ENCODE measurements at regions not wholly inside any gene's neighbourhood (a gene's known extent, or its start where the extent isn't known, plus 50 kb on each side); places are given as distances from the start of the nearest gene placed in this dataset.

GRCh38 chr14:65187421-65188049 is 85.2 kb upstream of the MAX start:
- Mint-ChIP-seq H3K27ac (peak overlapping the region in 1 of 3 donors; percentile 50), H3K27me3 (peaks cover 5% of the 10 kb centered on the region), H3K36me3 (no peaks in the 10 kb centered on the region), H3K4me1 (peaks cover 0 to 2% (median 0%) of the 10 kb centered on the region in 4 donors), H3K9me3 (peaks cover 2 to 7% (median 6%) of the 10 kb centered on the region in 7 donors), H3K4me3 (peak overlapping the region in 1 of 4 donors; percentile 72)
- H3K27me3 ChIP-seq (ENCODE audit: control insufficient read depth, insufficient read depth, low read length): no peaks in the 10 kb centered on the region
- H3K9me3 ChIP-seq (ENCODE audit: control insufficient read depth in 2 of 2, low read length in 2 of 2): peaks cover 0 to 2% of the 10 kb centered on the region in 2 experiments
- no peak overlapping the region for H3K27ac ChIP-seq (ENCODE audit: insufficient read depth, low read length, poor library complexity, severe bottlenecking)
- DNase-seq (no peak), ATAC-seq (ENCODE audit: low read depth in 2 of 2) (no peak)
- no peak overlapping the region for H3K4me3 ChIP-seq (ENCODE audit: low read depth, low read length)
- no peaks in the 10 kb centered on the region for H3K4me1 ChIP-seq (ENCODE audit: control insufficient read depth, insufficient read depth, low read length, poor library complexity, severe bottlenecking)
- H3K36me3 ChIP-seq (ENCODE audit: control insufficient read depth, insufficient read depth, low read length): no peaks in the 10 kb centered on the region

GRCh38 chr14:65190312-65190711 is 88.0 kb upstream of the MAX start:
- H3K36me3 ChIP-seq (ENCODE audit: control insufficient read depth, insufficient read depth, low read length): no peaks in the 10 kb centered on the region
- H3K4me1 Mint-ChIP-seq: peaks cover 0 to 5% (median 0%) of the 10 kb centered on the region in 4 donors
- peaks cover 5% of the 10 kb centered on the region for H3K27me3 Mint-ChIP-seq
- H3K4me1 ChIP-seq (ENCODE audit: control insufficient read depth, insufficient read depth, low read length, poor library complexity, severe bottlenecking): no peaks in the 10 kb centered on the region
- no peaks in the 10 kb centered on the region for H3K36me3 Mint-ChIP-seq
- ATAC-seq (ENCODE audit: low read depth in 2 of 2): no peak
- H3K4me3 Mint-ChIP-seq: no peak overlapping the region
- H3K9me3 ChIP-seq (ENCODE audit: control insufficient read depth in 2 of 2, low read length in 2 of 2): no peaks in the 10 kb centered on the region
- peaks cover 0 to 3% (median 0%) of the 10 kb centered on the region in 7 donors for H3K9me3 Mint-ChIP-seq
- H3K4me3 ChIP-seq (ENCODE audit: low read depth, low read length): no peak overlapping the region
- no peak overlapping the region for H3K27ac Mint-ChIP-seq
- no peak for DNase-seq
- H3K27me3 ChIP-seq (ENCODE audit: control insufficient read depth, insufficient read depth, low read length): no peaks in the 10 kb centered on the region
- H3K27ac ChIP-seq (ENCODE audit: insufficient read depth, low read length, poor library complexity, severe bottlenecking): no peak overlapping the region

GRCh38 chr14:65191716-65192115 is 89.4 kb upstream of the MAX start:
- ATAC-seq (ENCODE audit: low read depth in 2 of 2) (no peak), DNase-seq (no peak)
- no peak overlapping the region for H3K27ac Mint-ChIP-seq
- Histone ChIP-seq H3K4me1 (ENCODE audit: control insufficient read depth, insufficient read depth, low read length, poor library complexity, severe bottlenecking) (no peaks in the 10 kb centered on the region), H3K4me3 (ENCODE audit: low read depth, low read length) (no peak overlapping the region), H3K27ac (ENCODE audit: insufficient read depth, low read length, poor library complexity, severe bottlenecking) (no peak overlapping the region), H3K27me3 (ENCODE audit: control insufficient read depth, insufficient read depth, low read length) (no peaks in the 10 kb centered on the region), H3K36me3 (ENCODE audit: control insufficient read depth, insufficient read depth, low read length) (no peaks in the 10 kb centered on the region), H3K9me3 (ENCODE audit: control insufficient read depth in 2 of 2, low read length in 2 of 2) (no peaks in the 10 kb centered on the region)
- H3K4me3 Mint-ChIP-seq: no peak overlapping the region
- H3K36me3 Mint-ChIP-seq: no peaks in the 10 kb centered on the region
- H3K4me1 Mint-ChIP-seq: peaks cover 0 to 6% (median 0%) of the 10 kb centered on the region in 4 donors
- H3K9me3 Mint-ChIP-seq: peaks cover 0 to 3% (median 0%) of the 10 kb centered on the region in 7 donors
- H3K27me3 Mint-ChIP-seq: peaks cover 2% of the 10 kb centered on the region

DNA sequence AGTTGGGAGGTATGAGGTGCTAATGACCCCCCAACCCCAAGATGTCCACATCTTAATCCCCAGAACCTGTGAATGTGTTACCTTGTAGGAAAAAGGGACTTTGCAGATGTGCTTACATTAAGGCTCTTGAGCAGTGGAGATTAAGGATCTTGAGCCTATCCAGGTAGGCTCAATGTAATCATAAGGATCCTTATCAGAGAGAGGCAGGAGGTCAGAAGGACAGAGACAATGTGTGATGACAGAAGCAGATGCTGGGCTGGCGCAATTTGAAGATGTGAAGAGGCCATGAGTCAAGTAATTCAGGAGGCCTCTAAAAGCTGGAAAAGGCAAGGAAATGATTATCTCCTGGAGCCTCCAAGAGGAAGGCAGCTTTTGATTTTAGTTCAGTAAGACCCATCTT is 90.4 kb upstream of the MAX start:
- H3K9me3 ChIP-seq (ENCODE audit: control insufficient read depth in 2 of 2, low read length in 2 of 2): no peaks in the 10 kb centered on the region
- H3K27me3 Mint-ChIP-seq: no peaks in the 10 kb centered on the region
- H3K36me3 Mint-ChIP-seq: no peaks in the 10 kb centered on the region
- H3K4me3 Mint-ChIP-seq: peak overlapping the region in 1 of 4 donors; percentile 38
- no peak overlapping the region for H3K27ac ChIP-seq (ENCODE audit: insufficient read depth, low read length, poor library complexity, severe bottlenecking)
- H3K4me1 Mint-ChIP-seq: peaks cover 0 to 6% (median 0%) of the 10 kb centered on the region in 4 donors
- H3K27ac Mint-ChIP-seq: no peak overlapping the region
- ATAC-seq (ENCODE audit: low read depth in 2 of 2) (no peak), DNase-seq (no peak)
- H3K4me1 ChIP-seq (ENCODE audit: control insufficient read depth, insufficient read depth, low read length, poor library complexity, severe bottlenecking): no peaks in the 10 kb centered on the region
- no peak overlapping the region for H3K4me3 ChIP-seq (ENCODE audit: low read depth, low read length)
- no peaks in the 10 kb centered on the region for H3K27me3 ChIP-seq (ENCODE audit: control insufficient read depth, insufficient read depth, low read length)
- H3K9me3 Mint-ChIP-seq: no peaks in the 10 kb centered on the region
- H3K36me3 ChIP-seq (ENCODE audit: control insufficient read depth, insufficient read depth, low read length): no peaks in the 10 kb centered on the region

GRCh38 chr14:65193916-65194590 is 91.7 kb upstream of the MAX start:
- no peaks in the 10 kb centered on the region for H3K9me3 Mint-ChIP-seq
- Histone ChIP-seq H3K4me3 (ENCODE audit: low read depth, low read length) (no peak overlapping the region), H3K9me3 (ENCODE audit: control insufficient read depth in 2 of 2, low read length in 2 of 2) (no peaks in the 10 kb centered on the region), H3K27ac (ENCODE audit: insufficient read depth, low read length, poor library complexity, severe bottlenecking) (no peak overlapping the region), H3K27me3 (ENCODE audit: control insufficient read depth, insufficient read depth, low read length) (no peaks in the 10 kb centered on the region), H3K36me3 (ENCODE audit: control insufficient read depth, insufficient read depth, low read length) (no peaks in the 10 kb centered on the region), H3K4me1 (ENCODE audit: control insufficient read depth, insufficient read depth, low read length, poor library complexity, severe bottlenecking) (no peaks in the 10 kb centered on the region)
- DNase-seq (no peak), ATAC-seq (ENCODE audit: low read depth in 2 of 2) (no peak)
- no peak overlapping the region for H3K4me3 Mint-ChIP-seq
- peaks cover 0 to 6% (median 0%) of the 10 kb centered on the region in 4 donors for H3K4me1 Mint-ChIP-seq
- H3K27me3 Mint-ChIP-seq: no peaks in the 10 kb centered on the region
- no peaks in the 10 kb centered on the region for H3K36me3 Mint-ChIP-seq
- no peak overlapping the region for H3K27ac Mint-ChIP-seq

- H3K4me1 ChIP-seq (ENCODE audit: control insufficient read depth, insufficient read depth, low read length, poor library complexity, severe bottlenecking): no peaks in the 10 kb centered on the region
- no peaks in the 10 kb centered on the region for H3K36me3 ChIP-seq (ENCODE audit: control insufficient read depth, insufficient read depth, low read length)
- Mint-ChIP-seq H3K27me3 (no peaks in the 10 kb centered on the region), H3K9me3 (no peaks in the 10 kb centered on the region), H3K4me3 (no peak overlapping the region), H3K36me3 (no peaks in the 10 kb centered on the region), H3K4me1 (peaks cover 0 to 6% (median 0%) of the 10 kb centered on the region in 4 donors), H3K27ac (no peak overlapping the region)
- ATAC-seq (ENCODE audit: low read depth in 2 of 2) (no peak), DNase-seq (no peak)
- H3K9me3 ChIP-seq (ENCODE audit: control insufficient read depth in 2 of 2, low read length in 2 of 2): no peaks in the 10 kb centered on the region
- H3K27me3 ChIP-seq (ENCODE audit: control insufficient read depth, insufficient read depth, low read length): no peaks in the 10 kb centered on the region
- no peak overlapping the region for H3K27ac ChIP-seq (ENCODE audit: insufficient read depth, low read length, poor library complexity, severe bottlenecking)
- no peak overlapping the region for H3K4me3 ChIP-seq (ENCODE audit: low read depth, low read length)
These were observed 92.9 kb upstream of the MAX start for GRCh38 chr14:65195042-65195719.

GRCh38 chr14:65198346-65198745 is 96.0 kb upstream of the MAX start:
- no peak overlapping the region for H3K4me3 ChIP-seq (ENCODE audit: low read depth, low read length)

More at GRCh38 chr14:65198346-65198745, 96.0 kb upstream of the MAX start:
- Histone ChIP-seq H3K9me3 (ENCODE audit: control insufficient read depth in 2 of 2, low read length in 2 of 2) (no peaks in the 10 kb centered on the region), H3K4me1 (ENCODE audit: control insufficient read depth, insufficient read depth, low read length, poor library complexity, severe bottlenecking) (no peaks in the 10 kb centered on the region), H3K27me3 (ENCODE audit: control insufficient read depth, insufficient read depth, low read length) (no peaks in the 10 kb centered on the region), H3K36me3 (ENCODE audit: control insufficient read depth, insufficient read depth, low read length) (no peaks in the 10 kb centered on the region), H3K27ac (ENCODE audit: insufficient read depth, low read length, poor library complexity, severe bottlenecking) (no peak overlapping the region)
- H3K4me3 Mint-ChIP-seq: no peak overlapping the region
- no peak for DNase-seq
- H3K27me3 Mint-ChIP-seq: no peaks in the 10 kb centered on the region
- H3K4me1 Mint-ChIP-seq: peaks cover 0 to 6% (median 2%) of the 10 kb centered on the region in 4 donors
- ATAC-seq (ENCODE audit: low read depth in 2 of 2): no peak
- no peaks in the 10 kb centered on the region for H3K36me3 Mint-ChIP-seq
- peak overlapping the region in 1 of 3 donors; percentile 11 for H3K27ac Mint-ChIP-seq
- no peaks in the 10 kb centered on the region for H3K9me3 Mint-ChIP-seq

Measured in CD4-positive, CD25-positive, alpha-beta regulatory T cell (primary cell).